ENCODE measurements at regions not wholly inside any gene's neighbourhood (a gene's known extent, or its start where the extent isn't known, plus 50 kb on each side); places are given as distances from the start of the nearest gene placed in this dataset.

DNA sequence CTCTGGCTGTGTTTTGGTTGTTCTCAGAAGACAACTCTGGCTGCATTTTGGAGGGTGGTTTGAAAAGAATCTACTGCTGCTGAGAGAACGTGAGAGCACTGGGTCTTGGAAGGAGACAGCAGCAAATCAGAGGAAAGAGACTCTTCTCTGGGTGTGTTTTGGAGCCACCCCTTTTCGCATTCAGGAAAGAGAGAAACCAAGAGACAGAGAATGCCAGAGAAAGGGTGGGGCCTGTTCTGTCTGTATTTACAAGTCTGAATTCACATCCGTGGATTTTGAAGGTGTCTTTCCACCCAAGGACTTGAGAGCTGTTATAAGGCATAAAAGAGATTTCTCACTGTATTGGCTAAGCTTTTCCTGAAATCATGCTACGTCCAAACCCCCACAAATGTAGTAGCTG lies 187.2 kb downstream of the C1orf94 start:
- no peak overlapping the region for H3K23ac ChIP-seq (ENCODE audit: insufficient read length, low read depth, low read length)
- H3K79me2 ChIP-seq (ENCODE audit: insufficient read depth, low read length), result no peaks in the 10 kb centered on the region
- Mint-ChIP-seq H3K27ac (peak overlapping the region in 1 of 3 experiments; percentile 2; a peak in 1 of 7 replicates), H3K9me3 (peaks cover 0 to 3% of the 10 kb centered on the region in 2 experiments; a peak in 1 of 5 replicates), H3K27me3 (ENCODE audit: low read depth) (peaks cover 23% of the 10 kb centered on the region), H3K36me3 (ENCODE audit: insufficient read depth in 1 of 3, low read depth in 3 of 3) (no peaks in the 10 kb centered on the region; a peak in 1 of 7 replicates), H3K4me3 (no peak overlapping the region), H3K4me1 (no peaks in the 10 kb centered on the region)
- no peak overlapping the region for H3K9ac ChIP-seq (ENCODE audit: extremely low read depth, insufficient read length, low read length)
- H3K27me3 ChIP-seq (ENCODE audit: insufficient read depth, low read length), result no peaks in the 10 kb centered on the region
- no peaks in the 10 kb centered on the region for H3K23me2 ChIP-seq (ENCODE audit: insufficient read length, low read depth, low read length, poor library complexity, severe bottlenecking)
- no peaks in the 10 kb centered on the region for H3K79me1 ChIP-seq (ENCODE audit: insufficient read depth, low read depth, low read length, poor library complexity, severe bottlenecking)
- H4K8ac ChIP-seq (replicated peaks; ENCODE audit: insufficient read length, low read depth, low read length), result no peak overlapping the region
- no peak overlapping the region for H2BK20ac ChIP-seq (ENCODE audit: low read depth, low read length, poor library complexity, severe bottlenecking)
- no peak overlapping the region for H3K4ac ChIP-seq (ENCODE audit: low read depth, low read length)
- no CpG with 5 or more reads among the region's 4 CpGs for WGBS (ENCODE audit: extremely low coverage, insufficient read length, low lambda C conversion rate)
- TF ChIP-seq, protein P1, sequence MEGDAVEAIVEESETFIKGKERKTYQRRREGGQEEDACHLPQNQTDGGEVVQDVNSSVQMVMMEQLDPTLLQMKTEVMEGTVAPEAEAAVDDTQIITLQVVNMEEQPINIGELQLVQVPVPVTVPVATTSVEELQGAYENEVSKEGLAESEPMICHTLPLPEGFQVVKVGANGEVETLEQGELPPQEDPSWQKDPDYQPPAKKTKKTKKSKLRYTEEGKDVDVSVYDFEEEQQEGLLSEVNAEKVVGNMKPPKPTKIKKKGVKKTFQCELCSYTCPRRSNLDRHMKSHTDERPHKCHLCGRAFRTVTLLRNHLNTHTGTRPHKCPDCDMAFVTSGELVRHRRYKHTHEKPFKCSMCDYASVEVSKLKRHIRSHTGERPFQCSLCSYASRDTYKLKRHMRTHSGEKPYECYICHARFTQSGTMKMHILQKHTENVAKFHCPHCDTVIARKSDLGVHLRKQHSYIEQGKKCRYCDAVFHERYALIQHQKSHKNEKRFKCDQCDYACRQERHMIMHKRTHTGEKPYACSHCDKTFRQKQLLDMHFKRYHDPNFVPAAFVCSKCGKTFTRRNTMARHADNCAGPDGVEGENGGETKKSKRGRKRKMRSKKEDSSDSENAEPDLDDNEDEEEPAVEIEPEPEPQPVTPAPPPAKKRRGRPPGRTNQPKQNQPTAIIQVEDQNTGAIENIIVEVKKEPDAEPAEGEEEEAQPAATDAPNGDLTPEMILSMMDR (conservative IDR thresholded peaks at IDR 0.05), result no peak
- no peak overlapping the region for H2AK5ac ChIP-seq (ENCODE audit: insufficient read length, low read length)
- H2BK5ac ChIP-seq (ENCODE audit: insufficient read length, low read length), result no peak overlapping the region
- no peak overlapping the region for H2BK12ac ChIP-seq (ENCODE audit: insufficient read length, low read depth, low read length)
- no peaks in the 10 kb centered on the region for H3K9me3 ChIP-seq (ENCODE audit: control insufficient read depth, low read depth, low read length)
- no peak overlapping the region for H3K56ac ChIP-seq (ENCODE audit: insufficient read length, low read depth, low read length)
- H3K4me1 ChIP-seq (ENCODE audit: insufficient read depth, low read length), result no peaks in the 10 kb centered on the region
- peak; percentile 2 for DNase-seq
- no peak overlapping the region for H3T11ph ChIP-seq (ENCODE audit: low read length)
- H4K5ac ChIP-seq (ENCODE audit: insufficient read length, low read depth, low read length), result no peak overlapping the region
- H4K20me1 ChIP-seq (ENCODE audit: control insufficient read depth, insufficient read depth, insufficient read length), result no peaks in the 10 kb centered on the region
- no peak overlapping the region for H3K18ac ChIP-seq (ENCODE audit: insufficient read length, low read depth, low read length)
- no peak overlapping the region for H2BK15ac ChIP-seq (ENCODE audit: low read depth, low read length)
- no peak overlapping the region for H2BK120ac ChIP-seq (ENCODE audit: low read depth, low read length, poor library complexity, severe bottlenecking)
- no peak overlapping the region for H3K4me2 ChIP-seq (ENCODE audit: insufficient read depth, insufficient read length, low read length)
- H4K91ac ChIP-seq (ENCODE audit: insufficient read length, low read depth, low read length), result no peak overlapping the region
- H3K27ac ChIP-seq (ENCODE audit: insufficient read length, low read depth, low read length), result no peak overlapping the region
- no peak overlapping the region for H3K14ac ChIP-seq (ENCODE audit: insufficient read depth, low read length)
- H2AFZ ChIP-seq (ENCODE audit: low read length), result no peak overlapping the region

All from H9 (cell line).